Stimulated activated naive CD8-positive, alpha-beta T cell treated with anti-CD3 and anti-CD28 coated beads, Interleukin-15, Interleukin-2, amounts not matched to agents 100 ng/mL and 50 ng/mL, for 24 hours (primary cell): ENCODE measurements at regions not wholly inside any gene's neighbourhood (a gene's known extent, or its start where the extent isn't known, plus 50 kb on each side); places are given as distances from the start of the nearest gene placed in this dataset.

Source experiments
- H3K27ac Mint-ChIP-seq: one replicate; pipeline ENCODE4 v1.8.0; 2021; ENCODE audit warnings: mild to moderate bottlenecking, mixed read lengths
- H3K27me3 Mint-ChIP-seq: one replicate; pipeline ENCODE4 v1.8.0; 2021; ENCODE audit warnings: mixed read lengths
- H3K36me3 Mint-ChIP-seq: one replicate; pipeline ENCODE4 v1.8.0; 2021; ENCODE audit warnings: low read depth, mixed read lengths
- H3K4me1 Mint-ChIP-seq: one replicate; pipeline ENCODE4 v1.8.0; 2021; ENCODE audit warnings: low read depth, mixed read lengths
- H3K4me3 Mint-ChIP-seq: one replicate; pipeline ENCODE4 v1.8.0; 2021; ENCODE audit warnings: mild to moderate bottlenecking, mixed read lengths
- H3K9me3 Mint-ChIP-seq: one replicate; pipeline ENCODE4 v1.8.0; 2021; ENCODE audit warnings: mixed read lengths

DNA sequence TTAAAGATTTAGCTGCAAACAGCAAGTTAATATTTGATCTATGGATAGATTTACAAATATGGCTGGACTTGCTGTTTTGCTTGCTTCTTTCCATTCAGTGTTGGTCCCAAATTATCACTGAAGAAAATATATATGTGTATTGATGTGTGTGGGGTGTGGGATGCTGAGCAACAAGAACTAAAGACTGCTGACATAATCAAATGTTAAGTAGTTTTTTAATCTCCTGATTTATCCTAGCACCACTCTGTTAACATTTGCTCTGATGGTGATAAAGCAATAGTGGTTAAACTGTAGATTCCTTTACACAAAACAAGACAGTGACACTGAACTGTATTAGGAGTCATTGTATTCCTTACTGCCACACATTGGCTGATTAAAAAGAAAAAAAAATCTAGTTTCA, 1023.5 kb upstream of the B3GALT2 start:
- H3K27ac Mint-ChIP-seq: no peak overlapping the region
- no peaks in the 10 kb centered on the region for H3K27me3 Mint-ChIP-seq
- H3K36me3 Mint-ChIP-seq: no peaks in the 10 kb centered on the region
- no peaks in the 10 kb centered on the region for H3K9me3 Mint-ChIP-seq
- no peaks in the 10 kb centered on the region for H3K4me1 Mint-ChIP-seq
- no peak overlapping the region for H3K4me3 Mint-ChIP-seq

DNA sequence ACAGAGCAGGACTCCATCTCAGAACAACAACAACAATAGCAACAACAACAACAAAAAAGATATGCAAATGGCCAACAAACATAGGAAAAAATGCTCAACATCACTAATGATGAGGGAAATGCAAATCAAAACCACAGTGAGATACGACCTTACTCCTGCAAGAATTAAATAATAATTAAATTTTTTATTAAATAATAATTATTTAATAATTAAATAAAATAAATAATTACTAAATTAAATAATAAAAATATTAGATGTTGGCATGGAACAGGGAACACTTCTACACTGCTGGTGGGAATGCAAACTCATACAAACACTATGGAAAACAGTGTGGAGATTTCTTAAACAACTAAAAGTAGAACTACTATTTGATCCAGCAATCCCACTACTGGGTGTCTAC, 1022.3 kb upstream of the B3GALT2 start:
- no peak overlapping the region for H3K4me3 Mint-ChIP-seq
- H3K4me1 Mint-ChIP-seq: no peaks in the 10 kb centered on the region
- H3K27me3 Mint-ChIP-seq: no peaks in the 10 kb centered on the region
- H3K36me3 Mint-ChIP-seq: no peaks in the 10 kb centered on the region
- H3K27ac Mint-ChIP-seq: no peak overlapping the region
- H3K9me3 Mint-ChIP-seq: no peaks in the 10 kb centered on the region

DNA sequence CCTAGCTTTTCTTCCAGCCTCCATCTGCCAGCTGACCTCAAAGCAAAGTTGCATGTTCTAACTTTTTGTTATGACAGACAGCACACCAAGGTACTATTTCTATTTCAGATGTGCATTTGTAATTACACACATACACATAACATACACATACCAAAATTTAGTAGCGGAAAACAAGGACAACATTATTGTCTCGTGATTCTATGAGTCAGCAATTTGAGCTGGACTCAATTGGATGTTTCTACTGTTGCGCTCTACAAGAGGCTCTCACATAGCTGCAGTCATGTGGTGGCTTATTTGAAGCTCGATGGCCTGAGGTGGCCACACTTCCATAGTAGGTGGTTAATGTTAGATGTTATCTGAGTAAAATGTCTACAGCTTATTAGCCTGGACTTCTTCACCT, 1010.1 kb upstream of the B3GALT2 start:
- no peak overlapping the region for H3K27ac Mint-ChIP-seq

DNA sequence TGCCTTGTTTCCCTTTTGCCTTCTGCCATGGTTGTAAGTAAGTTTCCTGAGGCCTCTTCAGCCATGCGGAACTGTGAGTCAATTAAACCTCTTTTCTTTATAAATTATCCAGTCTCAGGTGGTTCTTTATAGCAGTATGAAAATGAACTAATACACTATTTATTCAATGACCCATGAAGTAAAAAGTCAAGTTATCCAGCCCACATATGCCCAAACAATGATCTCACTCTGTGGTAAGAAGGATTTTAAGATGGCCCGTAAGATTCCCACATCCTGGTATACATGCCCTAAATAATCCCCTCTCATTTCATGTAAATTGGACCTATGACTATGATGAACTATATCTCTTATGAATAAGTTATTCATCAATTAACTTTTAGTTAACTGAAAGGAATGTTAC, 1008.3 kb upstream of the B3GALT2 start:
- H3K4me1 Mint-ChIP-seq: no peaks in the 10 kb centered on the region
- no peaks in the 10 kb centered on the region for H3K27me3 Mint-ChIP-seq
- no peak overlapping the region for H3K4me3 Mint-ChIP-seq
- no peaks in the 10 kb centered on the region for H3K9me3 Mint-ChIP-seq
- H3K27ac Mint-ChIP-seq: no peak overlapping the region
- H3K36me3 Mint-ChIP-seq: no peaks in the 10 kb centered on the region

More for the DNA sequence above, 1010.1 kb upstream of the B3GALT2 start:
- H3K27me3 Mint-ChIP-seq: no peaks in the 10 kb centered on the region
- no peaks in the 10 kb centered on the region for H3K4me1 Mint-ChIP-seq
- H3K9me3 Mint-ChIP-seq: no peaks in the 10 kb centered on the region
- no peak overlapping the region for H3K4me3 Mint-ChIP-seq
- H3K36me3 Mint-ChIP-seq: no peaks in the 10 kb centered on the region

DNA sequence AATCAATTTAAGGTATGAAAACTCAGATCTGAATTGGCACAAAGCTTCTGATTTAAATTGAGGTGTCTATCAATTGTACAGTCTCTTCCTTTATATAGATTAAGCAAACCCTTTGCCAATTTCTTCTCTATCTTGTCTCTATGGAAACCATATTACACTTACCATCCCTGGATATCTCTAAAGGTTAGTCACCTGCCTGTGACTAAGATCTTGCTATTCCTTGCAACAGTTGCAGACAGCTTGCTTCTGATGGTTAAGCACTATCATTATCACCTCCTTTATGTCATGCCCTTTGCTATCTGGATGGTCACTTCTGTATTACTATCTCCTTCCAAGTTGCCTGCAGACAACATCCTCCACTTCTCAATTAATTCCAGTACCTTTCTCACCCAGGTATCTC, 998.6 kb upstream of the B3GALT2 start:
- H3K4me1 Mint-ChIP-seq: no peaks in the 10 kb centered on the region
- H3K27ac Mint-ChIP-seq: no peak overlapping the region
- H3K27me3 Mint-ChIP-seq: no peaks in the 10 kb centered on the region
- H3K4me3 Mint-ChIP-seq: no peak overlapping the region
- H3K9me3 Mint-ChIP-seq: peaks cover 9% of the 10 kb centered on the region
- no peaks in the 10 kb centered on the region for H3K36me3 Mint-ChIP-seq

DNA sequence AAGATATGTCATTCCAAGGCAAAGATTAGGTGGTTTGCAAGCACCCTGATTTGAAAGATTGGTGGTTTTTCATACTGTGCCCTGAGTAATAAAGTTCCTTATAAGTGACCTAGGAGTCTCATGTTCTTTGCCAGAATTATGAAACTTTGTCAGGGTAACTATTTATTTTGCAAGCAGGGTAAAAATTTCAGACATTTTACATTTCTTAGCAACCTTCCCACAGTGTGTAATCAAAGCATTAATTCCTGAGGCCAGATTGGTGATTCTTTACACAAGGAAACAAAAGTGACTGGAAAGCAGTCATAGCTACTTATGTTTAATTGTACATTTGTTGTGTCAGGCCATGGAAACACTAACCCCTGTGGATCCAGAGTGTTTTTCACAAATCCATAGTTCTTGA, 998.0 kb upstream of the B3GALT2 start:
- no peak overlapping the region for H3K27ac Mint-ChIP-seq
- H3K9me3 Mint-ChIP-seq: peaks cover 9% of the 10 kb centered on the region
- H3K4me3 Mint-ChIP-seq: no peak overlapping the region
- H3K36me3 Mint-ChIP-seq: no peaks in the 10 kb centered on the region
- H3K4me1 Mint-ChIP-seq: no peaks in the 10 kb centered on the region
- H3K27me3 Mint-ChIP-seq: no peaks in the 10 kb centered on the region

DNA sequence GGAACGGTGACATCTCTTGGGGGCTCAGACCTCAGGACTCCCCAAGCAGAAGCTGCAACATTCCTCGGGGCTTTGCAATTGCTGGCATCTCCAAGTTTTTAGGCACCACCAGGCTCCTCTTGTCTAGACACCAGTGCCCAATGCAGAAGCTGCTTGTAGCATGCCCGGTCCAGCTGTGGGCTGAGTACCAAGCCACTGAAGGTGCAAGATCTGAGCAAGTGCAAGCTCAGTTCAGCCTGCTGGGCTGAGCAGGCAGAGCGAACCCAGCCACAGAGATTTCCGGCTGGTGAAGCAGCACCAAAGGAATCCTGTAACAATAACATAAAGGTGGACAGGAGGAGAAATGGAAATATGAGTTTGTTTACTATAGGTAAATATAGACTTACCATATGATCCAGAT, 995.4 kb upstream of the B3GALT2 start:
- H3K27ac Mint-ChIP-seq: no peak overlapping the region
- peaks cover 9% of the 10 kb centered on the region for H3K9me3 Mint-ChIP-seq
- H3K27me3 Mint-ChIP-seq: no peaks in the 10 kb centered on the region
- no peaks in the 10 kb centered on the region for H3K36me3 Mint-ChIP-seq
- no peaks in the 10 kb centered on the region for H3K4me1 Mint-ChIP-seq
- H3K4me3 Mint-ChIP-seq: no peak overlapping the region

DNA sequence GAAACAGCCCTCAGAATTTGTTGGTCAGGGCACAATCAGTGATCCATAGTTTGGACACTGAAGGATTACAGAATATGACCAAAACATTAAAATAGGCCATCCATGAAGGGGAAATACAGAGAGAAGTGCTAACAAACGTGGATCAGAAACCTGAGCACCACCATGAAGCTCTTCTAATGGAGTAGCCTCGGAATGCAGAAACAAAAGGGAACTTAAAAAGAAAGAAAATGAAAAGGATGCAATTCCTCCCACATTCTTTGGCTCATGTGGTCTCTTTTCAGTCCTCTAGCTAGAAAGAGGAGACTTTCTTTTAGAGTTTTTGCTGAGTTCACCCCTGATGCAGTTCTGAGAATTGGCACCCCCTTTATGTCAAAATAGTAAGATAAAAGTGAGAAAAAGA, 989.8 kb upstream of the B3GALT2 start:
- Mint-ChIP-seq H3K27me3 (no peaks in the 10 kb centered on the region), H3K4me1 (no peaks in the 10 kb centered on the region), H3K27ac (no peak overlapping the region), H3K9me3 (peaks cover 5% of the 10 kb centered on the region), H3K36me3 (no peaks in the 10 kb centered on the region), H3K4me3 (no peak overlapping the region)

DNA sequence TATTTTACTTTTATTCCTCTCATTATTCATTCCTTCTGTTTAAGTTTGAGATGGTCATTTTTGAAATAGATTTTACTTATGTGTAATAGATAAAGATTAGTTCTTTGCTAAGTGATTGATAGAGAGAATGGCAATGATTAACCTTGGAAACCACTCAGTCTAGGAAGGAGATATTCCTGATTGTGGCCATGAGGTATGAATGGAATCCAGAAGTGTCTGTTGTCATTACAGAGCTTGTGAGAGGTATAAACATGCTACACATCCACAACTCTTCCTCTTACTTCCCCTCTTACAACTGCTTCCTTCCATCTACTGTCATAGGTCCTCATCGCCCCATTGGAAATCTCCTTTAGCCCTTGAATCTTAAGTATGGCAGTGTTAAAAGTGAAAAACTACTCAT, 988.8 kb upstream of the B3GALT2 start:
- no peaks in the 10 kb centered on the region for H3K9me3 Mint-ChIP-seq
- H3K36me3 Mint-ChIP-seq: no peaks in the 10 kb centered on the region
- no peaks in the 10 kb centered on the region for H3K4me1 Mint-ChIP-seq
- H3K4me3 Mint-ChIP-seq: no peak overlapping the region
- no peak overlapping the region for H3K27ac Mint-ChIP-seq
- no peaks in the 10 kb centered on the region for H3K27me3 Mint-ChIP-seq

DNA sequence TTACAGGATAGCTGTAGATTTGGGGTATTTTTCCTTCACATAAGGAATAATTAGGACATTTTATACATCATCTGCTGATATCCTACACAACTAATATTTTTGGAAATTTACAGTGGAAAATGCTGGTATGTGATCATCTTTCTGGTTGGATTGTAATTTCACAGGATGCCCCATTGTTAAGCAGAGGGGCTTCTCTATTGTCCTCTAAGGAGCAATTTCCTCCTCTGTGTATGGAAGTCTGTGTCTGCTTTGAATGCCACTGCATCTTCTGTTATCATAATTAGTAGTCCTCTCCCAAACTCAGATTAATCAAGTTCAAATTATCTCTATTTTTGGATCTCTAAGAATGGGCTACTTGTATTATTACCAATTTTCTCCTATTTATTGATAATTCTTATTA, 988.1 kb upstream of the B3GALT2 start:
- no peak overlapping the region for H3K27ac Mint-ChIP-seq
- H3K36me3 Mint-ChIP-seq: no peaks in the 10 kb centered on the region
- no peaks in the 10 kb centered on the region for H3K9me3 Mint-ChIP-seq
- no peaks in the 10 kb centered on the region for H3K4me1 Mint-ChIP-seq
- H3K27me3 Mint-ChIP-seq: no peaks in the 10 kb centered on the region
- no peak overlapping the region for H3K4me3 Mint-ChIP-seq

DNA sequence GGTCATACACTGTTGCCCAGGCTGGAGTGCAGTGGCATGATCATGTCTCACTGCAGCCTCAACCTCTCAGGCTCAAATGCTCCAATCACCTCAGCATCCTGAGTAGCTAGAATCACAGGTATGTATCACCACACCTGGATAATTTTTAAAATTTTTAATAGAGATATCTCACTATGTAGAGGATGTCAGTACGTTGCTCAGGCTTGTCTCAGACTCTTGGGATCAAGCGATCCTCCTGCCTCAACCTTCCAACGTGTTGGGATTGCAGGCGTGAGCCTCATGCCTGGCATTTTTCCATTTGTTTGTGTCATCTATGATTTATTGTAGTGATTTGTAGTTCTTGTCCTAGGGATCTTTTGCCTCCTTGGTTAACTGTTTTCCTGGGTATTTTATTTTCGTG, 985.2 kb upstream of the B3GALT2 start:
- Mint-ChIP-seq H3K4me3 (no peak overlapping the region), H3K36me3 (no peaks in the 10 kb centered on the region), H3K27me3 (no peaks in the 10 kb centered on the region), H3K4me1 (no peaks in the 10 kb centered on the region), H3K9me3 (peaks cover 3% of the 10 kb centered on the region), H3K27ac (no peak overlapping the region)

DNA sequence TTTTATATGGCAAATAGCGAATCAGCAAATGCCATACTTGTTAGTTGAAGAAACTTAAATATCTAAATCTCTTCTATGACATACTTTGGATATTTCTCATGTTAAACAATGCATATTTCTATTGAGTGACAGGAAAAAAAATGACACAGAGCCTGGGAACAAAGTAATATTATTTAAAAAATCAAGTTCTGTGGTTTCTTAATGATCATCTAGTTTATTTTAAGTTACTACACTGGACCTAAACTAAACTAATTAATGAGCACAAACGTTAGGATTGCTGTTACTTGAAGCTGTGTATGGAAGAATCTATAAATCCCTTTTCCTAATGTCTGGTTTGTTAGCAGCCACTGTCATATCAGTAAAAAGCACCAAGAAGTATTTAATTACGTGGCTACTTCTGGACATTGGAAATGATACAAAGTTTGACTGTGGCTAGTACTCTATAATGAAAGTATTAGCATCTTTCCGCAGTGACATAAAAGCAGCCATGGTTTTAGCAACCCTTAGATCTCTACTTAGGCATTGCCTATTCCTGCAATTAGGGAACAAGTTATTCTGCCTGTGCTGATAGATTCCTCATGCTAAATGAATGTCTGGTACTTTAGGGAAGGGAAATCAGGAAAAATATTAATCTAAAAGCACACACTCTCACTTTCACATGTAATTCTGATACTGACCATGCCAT, 981.7 kb upstream of the B3GALT2 start:
- H3K9me3 Mint-ChIP-seq: peaks cover 3% of the 10 kb centered on the region
- H3K4me1 Mint-ChIP-seq: no peaks in the 10 kb centered on the region
- no peaks in the 10 kb centered on the region for H3K27me3 Mint-ChIP-seq
- H3K27ac Mint-ChIP-seq: no peak overlapping the region
- H3K4me3 Mint-ChIP-seq: no peak overlapping the region
- H3K36me3 Mint-ChIP-seq: no peaks in the 10 kb centered on the region

DNA sequence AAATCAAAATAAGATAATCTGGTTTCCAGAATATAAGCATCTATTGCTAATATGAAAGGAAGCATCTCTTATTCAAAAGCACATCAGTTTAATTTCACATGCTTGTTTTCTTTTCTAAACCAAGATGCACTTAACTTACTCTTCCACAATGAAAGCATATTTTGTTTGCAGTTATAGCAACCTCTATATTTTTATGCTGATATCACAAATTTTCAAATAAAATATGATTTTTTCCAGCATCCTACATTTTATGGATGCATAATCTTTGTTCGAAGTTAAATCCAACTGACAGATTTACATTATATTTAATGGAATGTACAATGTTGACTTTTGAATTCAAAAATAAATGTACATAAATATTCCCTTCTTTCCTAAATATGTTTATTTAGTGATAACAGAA, 978.3 kb upstream of the B3GALT2 start:
- peaks cover 3% of the 10 kb centered on the region for H3K9me3 Mint-ChIP-seq
- no peaks in the 10 kb centered on the region for H3K27me3 Mint-ChIP-seq
- no peaks in the 10 kb centered on the region for H3K36me3 Mint-ChIP-seq
- H3K4me1 Mint-ChIP-seq: no peaks in the 10 kb centered on the region
- no peak overlapping the region for H3K27ac Mint-ChIP-seq
- no peak overlapping the region for H3K4me3 Mint-ChIP-seq

DNA sequence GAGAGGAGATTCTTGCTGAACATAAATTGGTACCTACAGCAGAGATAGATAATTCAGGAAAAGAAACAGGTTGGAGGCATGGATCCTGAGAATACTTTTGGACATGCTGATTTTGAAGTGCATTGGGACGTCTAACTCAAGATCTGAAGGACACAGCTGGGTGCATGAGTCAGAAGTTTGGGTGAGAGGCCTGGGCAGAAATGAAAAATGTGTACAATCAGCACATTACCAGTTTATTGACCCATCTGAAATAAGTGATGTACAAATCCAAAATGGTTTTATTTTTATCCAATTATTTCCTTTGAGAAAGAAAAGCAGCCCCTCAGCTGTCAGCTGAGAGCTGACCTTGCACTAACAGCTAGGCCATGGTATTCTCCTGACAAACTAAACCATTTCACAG, 975.2 kb upstream of the B3GALT2 start:
- peaks cover 4% of the 10 kb centered on the region for H3K36me3 Mint-ChIP-seq
- H3K9me3 Mint-ChIP-seq: no peaks in the 10 kb centered on the region
- H3K4me3 Mint-ChIP-seq: no peak overlapping the region
- H3K27ac Mint-ChIP-seq: no peak overlapping the region
- no peaks in the 10 kb centered on the region for H3K4me1 Mint-ChIP-seq
- H3K27me3 Mint-ChIP-seq: no peaks in the 10 kb centered on the region

DNA sequence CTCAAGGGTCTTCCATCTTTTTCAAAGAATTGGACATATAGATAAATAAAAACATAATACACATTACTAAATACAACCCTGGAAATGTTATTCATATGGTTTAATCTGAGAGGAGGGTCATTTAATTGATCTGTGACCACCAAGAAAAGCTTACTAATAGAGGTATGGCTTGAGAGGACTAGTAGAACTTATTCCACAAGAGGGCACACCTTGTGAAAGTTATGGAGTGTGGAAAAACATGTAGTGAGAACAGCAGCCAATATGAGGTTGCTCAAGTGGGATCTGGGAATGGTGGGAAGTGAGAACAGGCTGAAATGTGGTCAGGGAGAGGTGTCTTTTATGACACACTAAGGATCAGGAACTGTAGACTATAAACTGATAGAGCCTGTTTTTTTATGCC, 973.5 kb upstream of the B3GALT2 start:
- Mint-ChIP-seq H3K4me1 (no peaks in the 10 kb centered on the region), H3K36me3 (peaks cover 4% of the 10 kb centered on the region), H3K4me3 (no peak overlapping the region), H3K27ac (no peak overlapping the region), H3K27me3 (no peaks in the 10 kb centered on the region), H3K9me3 (no peaks in the 10 kb centered on the region)

DNA sequence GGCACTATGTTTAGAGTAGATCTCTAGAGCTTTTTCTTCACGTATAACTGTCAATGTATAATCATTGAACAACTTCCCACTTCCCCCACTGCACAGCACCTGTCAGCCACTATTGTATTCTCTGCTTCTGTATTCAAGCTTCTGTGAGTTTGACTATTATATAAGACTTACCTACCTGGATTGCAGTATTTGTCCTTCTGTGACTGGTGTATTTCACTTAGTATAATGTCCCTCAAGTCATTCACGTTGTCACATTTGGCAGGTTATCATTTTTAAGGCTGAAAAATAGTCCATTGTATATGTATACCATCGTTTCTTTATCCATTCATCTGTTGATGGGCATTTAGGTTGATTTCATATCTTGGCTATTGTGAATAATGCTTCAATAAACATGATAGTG, 969.5 kb upstream of the B3GALT2 start:
- H3K36me3 Mint-ChIP-seq: peaks cover 4% of the 10 kb centered on the region
- H3K27me3 Mint-ChIP-seq: no peaks in the 10 kb centered on the region
- H3K4me1 Mint-ChIP-seq: peaks cover 4% of the 10 kb centered on the region
- no peaks in the 10 kb centered on the region for H3K9me3 Mint-ChIP-seq
- H3K4me3 Mint-ChIP-seq: no peak overlapping the region
- no peak overlapping the region for H3K27ac Mint-ChIP-seq
